ENCODE measurements at regions not wholly inside any gene's neighbourhood (a gene's known extent, or its start where the extent isn't known, plus 50 kb on each side); places are given as distances from the start of the nearest gene placed in this dataset.

DNA sequence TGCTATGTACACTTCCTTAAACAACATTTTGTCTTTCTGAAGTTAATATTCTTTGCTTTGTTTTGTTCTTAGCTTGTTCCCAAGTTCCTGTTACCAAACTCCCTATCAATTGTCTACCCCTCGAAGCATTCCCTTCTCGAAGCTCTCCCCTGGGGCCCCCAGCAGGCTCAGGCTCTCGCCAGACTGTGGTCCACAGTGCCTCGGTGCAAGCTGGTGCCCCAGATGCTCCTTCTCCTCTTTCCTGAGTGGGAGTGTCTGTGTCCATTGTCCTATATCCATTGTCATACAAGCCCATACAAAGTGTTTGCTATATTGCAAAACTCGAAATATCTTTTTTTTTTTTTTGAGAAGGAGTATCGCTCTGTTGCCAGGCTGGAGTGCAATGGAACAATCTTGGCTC, 51.7 kb upstream of the RTL6 start:
- intact Hi-C loops (cut with micrococcal nuclease): no loop called here
- TF ChIP-seq, protein P1, sequence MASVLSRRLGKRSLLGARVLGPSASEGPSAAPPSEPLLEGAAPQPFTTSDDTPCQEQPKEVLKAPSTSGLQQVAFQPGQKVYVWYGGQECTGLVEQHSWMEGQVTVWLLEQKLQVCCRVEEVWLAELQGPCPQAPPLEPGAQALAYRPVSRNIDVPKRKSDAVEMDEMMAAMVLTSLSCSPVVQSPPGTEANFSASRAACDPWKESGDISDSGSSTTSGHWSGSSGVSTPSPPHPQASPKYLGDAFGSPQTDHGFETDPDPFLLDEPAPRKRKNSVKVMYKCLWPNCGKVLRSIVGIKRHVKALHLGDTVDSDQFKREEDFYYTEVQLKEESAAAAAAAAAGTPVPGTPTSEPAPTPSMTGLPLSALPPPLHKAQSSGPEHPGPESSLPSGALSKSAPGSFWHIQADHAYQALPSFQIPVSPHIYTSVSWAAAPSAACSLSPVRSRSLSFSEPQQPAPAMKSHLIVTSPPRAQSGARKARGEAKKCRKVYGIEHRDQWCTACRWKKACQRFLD (CRISPR knock-in tag; IDR thresholded peaks at IDR 0.05): no peak
- TF ChIP-seq, protein P2, sequence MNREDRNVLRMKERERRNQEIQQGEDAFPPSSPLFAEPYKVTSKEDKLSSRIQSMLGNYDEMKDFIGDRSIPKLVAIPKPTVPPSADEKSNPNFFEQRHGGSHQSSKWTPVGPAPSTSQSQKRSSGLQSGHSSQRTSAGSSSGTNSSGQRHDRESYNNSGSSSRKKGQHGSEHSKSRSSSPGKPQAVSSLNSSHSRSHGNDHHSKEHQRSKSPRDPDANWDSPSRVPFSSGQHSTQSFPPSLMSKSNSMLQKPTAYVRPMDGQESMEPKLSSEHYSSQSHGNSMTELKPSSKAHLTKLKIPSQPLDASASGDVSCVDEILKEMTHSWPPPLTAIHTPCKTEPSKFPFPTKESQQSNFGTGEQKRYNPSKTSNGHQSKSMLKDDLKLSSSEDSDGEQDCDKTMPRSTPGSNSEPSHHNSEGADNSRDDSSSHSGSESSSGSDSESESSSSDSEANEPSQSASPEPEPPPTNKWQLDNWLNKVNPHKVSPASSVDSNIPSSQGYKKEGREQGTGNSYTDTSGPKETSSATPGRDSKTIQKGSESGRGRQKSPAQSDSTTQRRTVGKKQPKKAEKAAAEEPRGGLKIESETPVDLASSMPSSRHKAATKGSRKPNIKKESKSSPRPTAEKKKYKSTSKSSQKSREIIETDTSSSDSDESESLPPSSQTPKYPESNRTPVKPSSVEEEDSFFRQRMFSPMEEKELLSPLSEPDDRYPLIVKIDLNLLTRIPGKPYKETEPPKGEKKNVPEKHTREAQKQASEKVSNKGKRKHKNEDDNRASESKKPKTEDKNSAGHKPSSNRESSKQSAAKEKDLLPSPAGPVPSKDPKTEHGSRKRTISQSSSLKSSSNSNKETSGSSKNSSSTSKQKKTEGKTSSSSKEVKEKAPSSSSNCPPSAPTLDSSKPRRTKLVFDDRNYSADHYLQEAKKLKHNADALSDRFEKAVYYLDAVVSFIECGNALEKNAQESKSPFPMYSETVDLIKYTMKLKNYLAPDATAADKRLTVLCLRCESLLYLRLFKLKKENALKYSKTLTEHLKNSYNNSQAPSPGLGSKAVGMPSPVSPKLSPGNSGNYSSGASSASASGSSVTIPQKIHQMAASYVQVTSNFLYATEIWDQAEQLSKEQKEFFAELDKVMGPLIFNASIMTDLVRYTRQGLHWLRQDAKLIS (CRISPR knock-in tag; IDR thresholded peaks at IDR 0.05): no peak
- TF ChIP-seq POLR2H (tag; IDR thresholded peaks at IDR 0.05; ENCODE audit: low read depth) (no peak), PTBP1 (IDR thresholded peaks at IDR 0.05; ENCODE audit: low read depth, low read length) (no peak), ZNF589 (CRISPR knock-in tag; IDR thresholded peaks at IDR 0.05; ENCODE audit: low read depth) (no peak), ZNF431 (CRISPR knock-in tag; IDR thresholded peaks at IDR 0.05) (no peak), ZSCAN32 (CRISPR knock-in tag; IDR thresholded peaks at IDR 0.05) (no peak), NONO (IDR thresholded peaks at IDR 0.05; ENCODE audit: low read depth in 2 of 2, low read length in 1 of 2) (no peak)
- TF ChIP-seq, protein P3, sequence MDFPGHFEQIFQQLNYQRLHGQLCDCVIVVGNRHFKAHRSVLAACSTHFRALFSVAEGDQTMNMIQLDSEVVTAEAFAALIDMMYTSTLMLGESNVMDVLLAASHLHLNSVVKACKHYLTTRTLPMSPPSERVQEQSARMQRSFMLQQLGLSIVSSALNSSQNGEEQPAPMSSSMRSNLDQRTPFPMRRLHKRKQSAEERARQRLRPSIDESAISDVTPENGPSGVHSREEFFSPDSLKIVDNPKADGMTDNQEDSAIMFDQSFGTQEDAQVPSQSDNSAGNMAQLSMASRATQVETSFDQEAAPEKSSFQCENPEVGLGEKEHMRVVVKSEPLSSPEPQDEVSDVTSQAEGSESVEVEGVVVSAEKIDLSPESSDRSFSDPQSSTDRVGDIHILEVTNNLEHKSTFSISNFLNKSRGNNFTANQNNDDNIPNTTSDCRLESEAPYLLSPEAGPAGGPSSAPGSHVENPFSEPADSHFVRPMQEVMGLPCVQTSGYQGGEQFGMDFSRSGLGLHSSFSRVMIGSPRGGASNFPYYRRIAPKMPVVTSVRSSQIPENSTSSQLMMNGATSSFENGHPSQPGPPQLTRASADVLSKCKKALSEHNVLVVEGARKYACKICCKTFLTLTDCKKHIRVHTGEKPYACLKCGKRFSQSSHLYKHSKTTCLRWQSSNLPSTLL (IDR thresholded peaks at IDR 0.05): no peak
- TF ChIP-seq, protein P4, sequence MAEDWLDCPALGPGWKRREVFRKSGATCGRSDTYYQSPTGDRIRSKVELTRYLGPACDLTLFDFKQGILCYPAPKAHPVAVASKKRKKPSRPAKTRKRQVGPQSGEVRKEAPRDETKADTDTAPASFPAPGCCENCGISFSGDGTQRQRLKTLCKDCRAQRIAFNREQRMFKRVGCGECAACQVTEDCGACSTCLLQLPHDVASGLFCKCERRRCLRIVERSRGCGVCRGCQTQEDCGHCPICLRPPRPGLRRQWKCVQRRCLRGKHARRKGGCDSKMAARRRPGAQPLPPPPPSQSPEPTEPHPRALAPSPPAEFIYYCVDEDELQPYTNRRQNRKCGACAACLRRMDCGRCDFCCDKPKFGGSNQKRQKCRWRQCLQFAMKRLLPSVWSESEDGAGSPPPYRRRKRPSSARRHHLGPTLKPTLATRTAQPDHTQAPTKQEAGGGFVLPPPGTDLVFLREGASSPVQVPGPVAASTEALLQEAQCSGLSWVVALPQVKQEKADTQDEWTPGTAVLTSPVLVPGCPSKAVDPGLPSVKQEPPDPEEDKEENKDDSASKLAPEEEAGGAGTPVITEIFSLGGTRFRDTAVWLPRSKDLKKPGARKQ (CRISPR knock-in tag; IDR thresholded peaks at IDR 0.05): no peak
- TF ChIP-seq, protein P5, sequence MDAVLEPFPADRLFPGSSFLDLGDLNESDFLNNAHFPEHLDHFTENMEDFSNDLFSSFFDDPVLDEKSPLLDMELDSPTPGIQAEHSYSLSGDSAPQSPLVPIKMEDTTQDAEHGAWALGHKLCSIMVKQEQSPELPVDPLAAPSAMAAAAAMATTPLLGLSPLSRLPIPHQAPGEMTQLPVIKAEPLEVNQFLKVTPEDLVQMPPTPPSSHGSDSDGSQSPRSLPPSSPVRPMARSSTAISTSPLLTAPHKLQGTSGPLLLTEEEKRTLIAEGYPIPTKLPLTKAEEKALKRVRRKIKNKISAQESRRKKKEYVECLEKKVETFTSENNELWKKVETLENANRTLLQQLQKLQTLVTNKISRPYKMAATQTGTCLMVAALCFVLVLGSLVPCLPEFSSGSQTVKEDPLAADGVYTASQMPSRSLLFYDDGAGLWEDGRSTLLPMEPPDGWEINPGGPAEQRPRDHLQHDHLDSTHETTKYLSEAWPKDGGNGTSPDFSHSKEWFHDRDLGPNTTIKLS (IDR thresholded peaks at IDR 0.05; ENCODE audit: borderline replicate concordance, low read depth): no peak

More for the DNA sequence above, 51.7 kb upstream of the RTL6 start:
- no peak overlapping the region for H3K4me2 ChIP-seq (ENCODE audit: insufficient read depth, low read length)
- POLR2A ChIA-PET: interaction anchor here (0.6 kb wide), 1 partner anchor 41 kb away, joined by 3 read pairs; no protein-coding TSS in a partner anchor
- CTCF ChIA-PET (ENCODE audit: low intra/inter-chr PET ratio): no interaction called here
- DNase-seq (ENCODE audit: extremely low read depth in 1 of 4, low spot score in 3 of 4) (no peak), ATAC-seq (no peak), FAIRE-seq (no peak)
- H2AFZ ChIP-seq (ENCODE audit: low read depth, low read length): no peak overlapping the region
- H3K4me3 ChIP-seq: no peak overlapping the region
- H3K27me3 ChIP-seq (ENCODE audit: control insufficient read depth in 2 of 2, insufficient read depth in 2 of 2, low read length in 2 of 2): peaks cover 14 to 50% of the 10 kb centered on the region in 2 experiments; a peak in 4 of 5 replicates
- H3K9ac ChIP-seq (ENCODE audit: insufficient read depth in 1 of 2, low read depth in 2 of 2, low read length in 2 of 2): no peak overlapping the region
- in situ Hi-C loops (cut with MboI): no loop called here
- no peak overlapping the region for H3K27ac ChIP-seq (ENCODE audit: extremely low read depth, low read depth, low read length)
- no TSS peak for BruUV-seq (replicated peaks)
- H3K4me1 ChIP-seq (replicated peaks in 1 of 2; ENCODE audit: control insufficient read depth in 2 of 2, insufficient read depth in 2 of 2, low read length in 2 of 2): peaks cover 0 to 5% of the 10 kb centered on the region in 2 experiments; a peak in 1 of 5 replicates
- no peaks in the 10 kb centered on the region for H3K9me1 ChIP-seq (ENCODE audit: control insufficient read depth, insufficient read depth, low read length)
- H4K20me1 ChIP-seq (replicated peaks; ENCODE audit: control insufficient read depth, insufficient read depth, low read length): no peaks in the 10 kb centered on the region
- WGBS (ENCODE audit: insufficient coverage, low coverage, missing lambda C conversion rate): 0% methylated on average over 6 of the region's 6 CpGs
- H3K9me3 ChIP-seq (replicated peaks; ENCODE audit: control insufficient read depth, insufficient read depth, low read depth, low read length): no peaks in the 10 kb centered on the region
- H3K79me2 ChIP-seq (ENCODE audit: control insufficient read depth, insufficient read depth, low read length): no peaks in the 10 kb centered on the region
- H3K36me3 ChIP-seq (ENCODE audit: control insufficient read depth, insufficient read depth, low read length): no peaks in the 10 kb centered on the region

Data from K562 (cell line).